ENCODE measurements at regions not wholly inside any gene's neighbourhood (a gene's known extent, or its start where the extent isn't known, plus 50 kb on each side); places are given as distances from the start of the nearest gene placed in this dataset.

GRCh38 chr13:22198641-22199217, 527.9 kb downstream of the FGF9 start:
- no peak overlapping the region for H2BK12ac ChIP-seq (ENCODE audit: low read depth, low read length)
- H4K20me1 ChIP-seq (replicated peaks in 1 of 2; ENCODE audit: control insufficient read depth in 1 of 2, insufficient read depth in 2 of 2, low read length in 2 of 2), result no peaks in the 10 kb centered on the region
- no peak overlapping the region for H3K23ac ChIP-seq (ENCODE audit: insufficient read length)
- H2BK120ac ChIP-seq (replicated peaks; ENCODE audit: low read depth, low read length), result no peak overlapping the region
- no peak overlapping the region for H2BK15ac ChIP-seq (ENCODE audit: low read length)
- no peak overlapping the region for H3K4ac ChIP-seq (replicated peaks; ENCODE audit: insufficient read length, low read depth, low read length)
- H2BK5ac ChIP-seq (ENCODE audit: low read depth, low read length), result no peak overlapping the region
- no peak for FAIRE-seq
- no peaks in the 10 kb centered on the region; a peak in 1 of 7 replicates for H3K27me3 ChIP-seq (replicated peaks in 1 of 4; ENCODE audit: control insufficient read depth in 3 of 4, extremely low read depth in 1 of 4, insufficient read depth in 3 of 4, low read length in 3 of 4)
- H3K9me3 ChIP-seq (ENCODE audit: insufficient read depth in 2 of 2, low read depth in 1 of 2, low read length in 1 of 2), result no peaks in the 10 kb centered on the region
- no peak overlapping the region for H3K9ac ChIP-seq (replicated peaks in 1 of 4; ENCODE audit: extremely low read depth in 1 of 4, low read depth in 3 of 4, low read length in 3 of 4)
- H3K4me2 ChIP-seq (ENCODE audit: insufficient read depth in 1 of 2, low read depth in 2 of 2, low read length in 2 of 2), result no peak overlapping the region
- H3K36me3 ChIP-seq (ENCODE audit: control insufficient read depth in 2 of 4, insufficient read depth in 4 of 4, low read length in 3 of 4), result no peaks in the 10 kb centered on the region
- H3K79me2 ChIP-seq (ENCODE audit: control insufficient read depth in 1 of 2, insufficient read depth in 2 of 2, low read length in 2 of 2), result no peaks in the 10 kb centered on the region
- H3K18ac ChIP-seq (ENCODE audit: extremely low read depth, low read length), result no peak overlapping the region
- H2AK5ac ChIP-seq (ENCODE audit: low read depth, low read length), result no peak overlapping the region
- no peak overlapping the region for H3K27ac ChIP-seq (ENCODE audit: low read depth, low read length)
- ChIA-PET POLR2A (ENCODE audit: partially characterized antibody) (no interaction called here), CTCF (ENCODE audit: partially characterized antibody) (interaction anchor here (0.5 kb wide), 1 partner anchor 350 kb away, joined by 4 read pairs; no protein-coding TSS in a partner anchor)
- no peak overlapping the region for H3K56ac ChIP-seq (replicated peaks; ENCODE audit: insufficient read length, low read depth, low read length)
- H3K79me1 ChIP-seq (ENCODE audit: low read depth, low read length), result no peaks in the 10 kb centered on the region
- H2BK20ac ChIP-seq (ENCODE audit: low read length), result no peak overlapping the region
- DNase-seq (ENCODE audit: low read depth in 1 of 2, low spot score in 2 of 2), result no peak
- H4K5ac ChIP-seq (ENCODE audit: insufficient read length, low read depth, low read length), result no peak overlapping the region
- no peak overlapping the region for H4K91ac ChIP-seq (replicated peaks; ENCODE audit: insufficient read length, low read length)
- H3K4me3 ChIP-seq (ENCODE audit: extremely low read depth in 1 of 4, insufficient read depth in 2 of 4, low read depth in 3 of 4, low read length in 4 of 4), result no peak overlapping the region
- no peaks in the 10 kb centered on the region for H3K23me2 ChIP-seq (ENCODE audit: low read depth, low read length)
- no peak overlapping the region for H4K8ac ChIP-seq (ENCODE audit: extremely low read depth, insufficient read depth, low read length)
- H3K4me1 ChIP-seq (replicated peaks in 1 of 4; ENCODE audit: control insufficient read depth in 3 of 4, insufficient read depth in 4 of 4, low read length in 3 of 4), result peaks cover 0 to 7% (median 0%) of the 10 kb centered on the region in 4 experiments; a peak in 4 of 7 replicates
- H2AFZ ChIP-seq (ENCODE audit: low read length), result no peak overlapping the region
- WGBS, 2 experiments (ENCODE audit: extremely low coverage in 1 of 2, insufficient coverage in 1 of 2, insufficient read length in 1 of 2, insufficient replicate concordance in 2 of 2, low coverage in 1 of 2, low lambda C conversion rate in 2 of 2, missing lambda C conversion rate in 1 of 2), result 88% methylated on average over 10 of the region's 10 CpGs; no CpG with 5 or more reads in 1 of the 2 experiments
- no peak overlapping the region for H3K14ac ChIP-seq (ENCODE audit: insufficient read length)
- TF ChIP-seq JUN (IDR thresholded peaks at IDR 0.05; ENCODE audit: low read depth, low read length), result no peak
